ENCODE measurements at regions not wholly inside any gene's neighbourhood (a gene's known extent, or its start where the extent isn't known, plus 50 kb on each side); places are given as distances from the start of the nearest gene placed in this dataset.

DNA sequence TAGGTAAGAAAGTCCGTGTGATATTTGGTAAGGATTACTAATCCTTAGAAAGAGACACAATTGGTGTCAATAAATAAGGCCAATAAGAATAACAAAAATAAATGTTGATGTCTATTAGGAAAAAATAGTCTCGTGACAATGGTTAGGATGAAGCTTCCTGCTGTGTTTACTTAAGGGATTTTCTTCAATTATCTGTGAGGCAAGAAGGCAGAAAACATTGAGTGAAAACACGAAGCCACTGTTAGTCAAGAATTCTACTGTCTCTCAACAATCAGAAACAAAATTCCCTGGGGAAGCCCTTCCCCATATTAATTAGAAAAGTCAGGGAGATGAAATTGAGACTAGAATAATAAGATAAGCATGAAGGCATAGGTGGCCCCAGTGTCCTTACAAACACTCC lies 149.0 kb downstream of the SYK start:
- TF ChIP-seq, protein P1, sequence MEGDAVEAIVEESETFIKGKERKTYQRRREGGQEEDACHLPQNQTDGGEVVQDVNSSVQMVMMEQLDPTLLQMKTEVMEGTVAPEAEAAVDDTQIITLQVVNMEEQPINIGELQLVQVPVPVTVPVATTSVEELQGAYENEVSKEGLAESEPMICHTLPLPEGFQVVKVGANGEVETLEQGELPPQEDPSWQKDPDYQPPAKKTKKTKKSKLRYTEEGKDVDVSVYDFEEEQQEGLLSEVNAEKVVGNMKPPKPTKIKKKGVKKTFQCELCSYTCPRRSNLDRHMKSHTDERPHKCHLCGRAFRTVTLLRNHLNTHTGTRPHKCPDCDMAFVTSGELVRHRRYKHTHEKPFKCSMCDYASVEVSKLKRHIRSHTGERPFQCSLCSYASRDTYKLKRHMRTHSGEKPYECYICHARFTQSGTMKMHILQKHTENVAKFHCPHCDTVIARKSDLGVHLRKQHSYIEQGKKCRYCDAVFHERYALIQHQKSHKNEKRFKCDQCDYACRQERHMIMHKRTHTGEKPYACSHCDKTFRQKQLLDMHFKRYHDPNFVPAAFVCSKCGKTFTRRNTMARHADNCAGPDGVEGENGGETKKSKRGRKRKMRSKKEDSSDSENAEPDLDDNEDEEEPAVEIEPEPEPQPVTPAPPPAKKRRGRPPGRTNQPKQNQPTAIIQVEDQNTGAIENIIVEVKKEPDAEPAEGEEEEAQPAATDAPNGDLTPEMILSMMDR (IDR thresholded peaks at IDR 0.05 in 8 of 11, conservative IDR thresholded peaks at IDR 0.05 in 3 of 11) = no peak
- TF ChIP-seq POLR2A (IDR thresholded peaks at IDR 0.05) (no peak), POLR2AphosphoS5 (IDR thresholded peaks at IDR 0.05) (no peak)
